PC-9 (cell line): ENCODE measurements at regions not wholly inside any gene's neighbourhood (a gene's known extent, or its start where the extent isn't known, plus 50 kb on each side); places are given as distances from the start of the nearest gene placed in this dataset.

Experiments used
- EZH2 ChIP-seq: fragments of 200-600 bp; sonication (generic); IDR thresholded peaks from 2 replicates; pipeline ENCODE4 v1.8.0; 2017; ENCODE audit warnings: antibody characterized with exemption, low read depth
- TF ChIP-seq, protein P1 (sequence below): fragments of 200-600 bp; sonication (generic); conservative IDR thresholded peaks from 2 replicates; pipeline ENCODE4 v1.6.1; 2017; ENCODE audit warnings: mixed run types, antibody characterized with exemption, mild to moderate bottlenecking, moderate library complexity

DNA sequence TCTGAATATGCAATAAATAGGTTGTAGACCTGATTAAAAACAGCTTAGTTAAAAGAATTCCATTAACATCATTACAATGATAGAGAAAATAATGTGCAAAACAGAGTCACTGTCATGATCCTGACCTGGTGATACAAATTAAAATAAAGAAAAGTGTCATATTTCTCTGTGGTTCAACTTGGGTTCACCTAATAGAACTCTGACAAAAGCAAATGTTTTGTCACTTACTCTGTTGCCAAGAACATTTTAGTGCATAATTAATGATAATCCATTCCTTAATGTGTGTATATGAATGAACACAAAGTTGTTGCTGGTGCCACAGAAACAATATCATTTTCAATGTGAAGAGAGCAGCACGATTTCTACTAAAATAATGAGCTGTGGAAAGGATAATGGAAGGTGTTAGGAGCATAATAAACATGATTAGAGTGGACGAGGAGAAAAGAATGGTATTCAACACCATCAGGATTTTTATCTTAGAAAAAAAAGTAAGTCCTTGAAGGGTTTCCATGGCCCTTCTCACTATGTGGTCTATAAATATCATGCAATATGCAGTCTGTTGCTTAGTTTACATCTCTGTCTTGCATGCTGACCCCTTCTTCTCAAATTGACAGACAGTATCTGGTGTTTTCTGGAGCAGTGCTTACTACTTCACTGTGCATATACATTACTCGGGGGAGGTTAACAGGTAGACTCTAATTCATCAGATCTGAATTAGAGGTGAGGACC, 656.6 kb upstream of the MMS22L start:
- TF ChIP-seq, protein P1, sequence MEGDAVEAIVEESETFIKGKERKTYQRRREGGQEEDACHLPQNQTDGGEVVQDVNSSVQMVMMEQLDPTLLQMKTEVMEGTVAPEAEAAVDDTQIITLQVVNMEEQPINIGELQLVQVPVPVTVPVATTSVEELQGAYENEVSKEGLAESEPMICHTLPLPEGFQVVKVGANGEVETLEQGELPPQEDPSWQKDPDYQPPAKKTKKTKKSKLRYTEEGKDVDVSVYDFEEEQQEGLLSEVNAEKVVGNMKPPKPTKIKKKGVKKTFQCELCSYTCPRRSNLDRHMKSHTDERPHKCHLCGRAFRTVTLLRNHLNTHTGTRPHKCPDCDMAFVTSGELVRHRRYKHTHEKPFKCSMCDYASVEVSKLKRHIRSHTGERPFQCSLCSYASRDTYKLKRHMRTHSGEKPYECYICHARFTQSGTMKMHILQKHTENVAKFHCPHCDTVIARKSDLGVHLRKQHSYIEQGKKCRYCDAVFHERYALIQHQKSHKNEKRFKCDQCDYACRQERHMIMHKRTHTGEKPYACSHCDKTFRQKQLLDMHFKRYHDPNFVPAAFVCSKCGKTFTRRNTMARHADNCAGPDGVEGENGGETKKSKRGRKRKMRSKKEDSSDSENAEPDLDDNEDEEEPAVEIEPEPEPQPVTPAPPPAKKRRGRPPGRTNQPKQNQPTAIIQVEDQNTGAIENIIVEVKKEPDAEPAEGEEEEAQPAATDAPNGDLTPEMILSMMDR, result no peak
- no peak for TF ChIP-seq EZH2
